ENCODE measurements at regions not wholly inside any gene's neighbourhood (a gene's known extent, or its start where the extent isn't known, plus 50 kb on each side); places are given as distances from the start of the nearest gene placed in this dataset.
"Not testable (repeated sequence)": the region's sequence is repeated elsewhere in the genome, so short reads cannot be mapped to it uniquely, and the experiment has no call there.

DNA sequence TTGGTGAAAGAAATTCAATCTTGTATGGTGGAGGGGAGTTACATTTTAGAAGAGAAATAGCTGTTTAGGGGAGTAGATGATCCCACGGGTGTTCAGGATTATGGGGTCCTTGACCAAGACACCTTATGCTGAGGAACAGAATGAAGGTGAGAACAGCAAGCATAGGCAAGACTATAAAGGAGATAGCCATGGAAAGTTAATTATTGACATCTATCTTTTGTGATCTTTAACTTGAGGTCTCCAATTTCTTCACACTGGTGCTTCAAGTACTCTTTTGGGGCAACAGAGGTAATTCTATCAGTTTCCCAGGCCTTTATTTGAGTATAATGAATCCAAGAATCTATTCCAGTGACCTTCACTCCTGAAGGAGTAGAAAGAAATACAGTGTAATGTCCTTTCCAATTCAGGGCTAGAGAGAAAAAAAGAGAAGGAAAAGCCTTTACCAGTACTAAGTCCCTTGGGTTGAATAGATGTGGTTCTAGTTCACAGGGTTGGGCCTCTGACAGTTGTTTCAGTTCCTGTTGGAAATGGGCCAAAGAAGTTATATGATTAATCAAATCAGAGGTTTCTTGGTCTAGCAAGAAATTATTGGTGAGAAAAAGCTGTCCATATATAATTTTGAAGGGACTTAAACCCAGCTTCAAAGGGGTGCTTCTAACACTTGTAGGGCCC, 2104.1 kb upstream of the ACO1 start:
- Mint-ChIP-seq H3K9me3 (peaks cover 5 to 6% of the 10 kb centered on the region in 2 donors), H3K27ac (no peak overlapping the region), H3K4me1 (no peaks in the 10 kb centered on the region), H3K4me3 (no peak overlapping the region), H3K27me3 (ENCODE audit: low read depth in 2 of 2) (no peaks in the 10 kb centered on the region), H3K36me3 (no peaks in the 10 kb centered on the region)
- Histone ChIP-seq H3K27ac (ENCODE audit: low read length) (no peak overlapping the region), H3K4me3 (ENCODE audit: low read length) (no peak overlapping the region), H3K36me3 (ENCODE audit: control insufficient read depth, insufficient read depth, low read length) (no peaks in the 10 kb centered on the region), H3K27me3 (ENCODE audit: control insufficient read depth, insufficient read depth, low read length) (no peaks in the 10 kb centered on the region), H3K9me3 (ENCODE audit: control insufficient read depth, insufficient read depth, low read length) (peaks cover 4% of the 10 kb centered on the region), H3K4me1 (ENCODE audit: control insufficient read depth, insufficient read depth, low read length) (no peaks in the 10 kb centered on the region)
- WGBS (ENCODE audit: insufficient coverage) = 94% methylated on average over 1 of the region's 1 CpG
- DNase-seq = no peak
- ATAC-seq = no peak
- intact Hi-C loops (cut with micrococcal nuclease) = no loop called here
- TF ChIP-seq CTCF (IDR thresholded peaks at IDR 0.05) = no peak

- no peaks in the 10 kb centered on the region for H3K4me1 Mint-ChIP-seq
- no peak overlapping the region for H3K27ac Mint-ChIP-seq
- intact Hi-C loops (cut with micrococcal nuclease) = no loop called here
- no peak for ATAC-seq
- H3K4me3 Mint-ChIP-seq = no peak overlapping the region
- 33% methylated on average over 1 of the region's 2 CpGs for WGBS (ENCODE audit: insufficient coverage)
- peaks cover 0 to 2% of the 10 kb centered on the region in 2 donors for H3K9me3 Mint-ChIP-seq
- no peak for DNase-seq
- Histone ChIP-seq H3K9me3 (ENCODE audit: control insufficient read depth, insufficient read depth, low read length) (no peaks in the 10 kb centered on the region), H3K4me1 (ENCODE audit: control insufficient read depth, insufficient read depth, low read length) (no peaks in the 10 kb centered on the region), H3K4me3 (ENCODE audit: low read length) (no peak overlapping the region), H3K27me3 (ENCODE audit: control insufficient read depth, insufficient read depth, low read length) (no peaks in the 10 kb centered on the region), H3K27ac (ENCODE audit: low read length) (no peak overlapping the region), H3K36me3 (ENCODE audit: control insufficient read depth, insufficient read depth, low read length) (no peaks in the 10 kb centered on the region)
- TF ChIP-seq CTCF (IDR thresholded peaks at IDR 0.05) = no peak
- H3K36me3 Mint-ChIP-seq = no peaks in the 10 kb centered on the region
- no peaks in the 10 kb centered on the region for H3K27me3 Mint-ChIP-seq (ENCODE audit: low read depth in 2 of 2)
Observed at GRCh38 chr9:30289435-30289834, 2095.0 kb upstream of the ACO1 start.

- H3K9me3 ChIP-seq (ENCODE audit: control insufficient read depth, insufficient read depth, low read length); H3K4me1 Mint-ChIP-seq; H3K4me3 Mint-ChIP-seq; H3K27me3 ChIP-seq (ENCODE audit: control insufficient read depth, insufficient read depth, low read length); H3K27me3 Mint-ChIP-seq (ENCODE audit: low read depth in 2 of 2); H3K4me3 ChIP-seq (ENCODE audit: low read length); H3K4me1 ChIP-seq (ENCODE audit: control insufficient read depth, insufficient read depth, low read length); H3K36me3 ChIP-seq (ENCODE audit: control insufficient read depth, insufficient read depth, low read length); H3K27ac ChIP-seq (ENCODE audit: low read length); H3K36me3 Mint-ChIP-seq; ATAC-seq; H3K9me3 Mint-ChIP-seq; H3K27ac Mint-ChIP-seq; intact Hi-C loops (cut with micrococcal nuclease); DNase-seq: not testable (repeated sequence)
Observed at GRCh38 chr9:30292026-30292425, 2092.4 kb upstream of the ACO1 start.

DNA sequence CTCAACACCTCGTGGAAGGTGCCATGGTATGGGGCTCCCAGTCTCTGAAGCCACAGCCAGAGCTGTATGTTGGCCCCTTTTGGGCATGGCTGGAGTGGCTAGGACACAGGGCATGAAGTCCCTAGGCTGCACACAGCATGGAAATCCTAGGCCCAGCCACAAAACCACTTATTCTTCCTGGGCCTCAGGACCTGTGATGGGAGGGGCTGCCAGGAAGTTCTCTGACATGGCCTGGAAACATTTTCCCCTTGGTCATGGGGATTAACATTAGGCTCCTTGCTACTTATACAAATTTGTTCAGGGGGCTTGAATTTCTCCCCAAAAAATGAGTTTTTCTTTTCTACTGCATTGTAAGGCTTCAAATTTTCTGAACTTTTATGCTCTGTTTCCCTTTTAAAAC, 2091.2 kb upstream of the ACO1 start:
- no peaks in the 10 kb centered on the region for H3K36me3 Mint-ChIP-seq
- H3K9me3 ChIP-seq (ENCODE audit: control insufficient read depth, insufficient read depth, low read length) = no peaks in the 10 kb centered on the region

More for the DNA sequence above, 2091.2 kb upstream of the ACO1 start:
- Histone ChIP-seq H3K4me1 (ENCODE audit: control insufficient read depth, insufficient read depth, low read length) (no peaks in the 10 kb centered on the region), H3K27me3 (ENCODE audit: control insufficient read depth, insufficient read depth, low read length) (no peaks in the 10 kb centered on the region), H3K4me3 (ENCODE audit: low read length) (no peak overlapping the region), H3K36me3 (ENCODE audit: control insufficient read depth, insufficient read depth, low read length) (no peaks in the 10 kb centered on the region), H3K27ac (ENCODE audit: low read length) (no peak overlapping the region)
- WGBS (ENCODE audit: insufficient coverage) = 67% methylated on average over 1 of the region's 1 CpG
- no peak for TF ChIP-seq CTCF (IDR thresholded peaks at IDR 0.05)
- Mint-ChIP-seq H3K27ac (no peak overlapping the region), H3K9me3 (peaks cover 0 to 2% of the 10 kb centered on the region in 2 donors), H3K27me3 (ENCODE audit: low read depth in 2 of 2) (no peaks in the 10 kb centered on the region), H3K4me3 (no peak overlapping the region), H3K4me1 (no peaks in the 10 kb centered on the region)
- intact Hi-C loops (cut with micrococcal nuclease) = no loop called here
- DNase-seq = no peak
- no peak for ATAC-seq
